ENCODE measurements at regions not wholly inside any gene's neighbourhood (a gene's known extent, or its start where the extent isn't known, plus 50 kb on each side); places are given as distances from the start of the nearest gene placed in this dataset.
A peak's percentile ranks its signal among the peaks of the same experiment; 100 is the strongest.

DNA sequence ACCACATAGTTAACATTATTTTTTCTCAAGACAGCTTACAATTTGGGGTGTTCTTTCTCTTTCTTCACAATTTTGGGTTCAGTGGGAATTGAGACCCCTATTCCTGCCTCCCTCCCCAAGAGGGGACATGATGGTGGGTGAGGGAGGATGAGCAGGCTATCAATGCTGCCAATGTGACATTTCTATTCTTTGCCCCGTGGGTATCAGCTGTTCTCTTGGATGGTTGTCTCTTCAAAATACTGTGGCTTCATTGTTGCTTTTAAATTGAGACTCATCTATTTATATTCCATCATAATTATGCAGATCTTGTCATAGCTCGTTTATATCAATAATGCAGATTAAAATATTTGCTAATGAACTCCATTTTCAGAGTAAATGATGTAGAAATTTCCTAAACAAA lies 56.5 kb upstream of the ANO4 start:
- DNase-seq (ENCODE audit: insufficient read length, low spot score) (no peak), FAIRE-seq (no peak)

DNA sequence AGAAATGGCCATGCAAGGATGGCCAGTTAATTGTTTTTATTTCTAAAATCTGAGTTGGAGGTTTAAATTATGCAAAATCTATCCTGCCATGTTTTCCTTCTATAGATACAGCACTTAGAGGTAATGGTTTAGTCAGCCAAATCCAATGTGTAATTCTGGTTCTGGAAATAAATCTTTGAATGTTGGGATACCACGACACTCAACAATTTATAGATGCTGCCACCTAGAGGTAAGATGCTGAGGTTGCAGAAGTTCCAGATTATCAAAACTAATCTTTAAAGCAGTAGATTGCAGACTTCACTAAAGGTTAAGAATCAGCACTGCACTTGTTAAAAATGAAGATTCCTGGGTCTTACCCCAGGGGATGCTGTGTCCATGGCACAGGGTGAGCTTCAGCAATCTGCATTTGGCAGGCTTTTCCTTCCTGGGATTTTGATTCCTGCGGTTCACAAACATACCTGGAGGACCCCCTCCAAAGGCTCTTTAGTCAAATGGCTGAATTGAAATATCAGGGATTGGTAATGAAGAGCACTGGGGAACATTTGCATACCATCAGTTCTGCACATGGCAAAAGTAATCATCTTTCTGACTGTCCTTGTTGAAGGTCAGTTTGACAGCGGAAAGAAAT lies 53.4 kb upstream of the ANO4 start:
- DNase-seq (ENCODE audit: insufficient read length, low spot score) (peak; percentile 22), FAIRE-seq (no peak)

DNA sequence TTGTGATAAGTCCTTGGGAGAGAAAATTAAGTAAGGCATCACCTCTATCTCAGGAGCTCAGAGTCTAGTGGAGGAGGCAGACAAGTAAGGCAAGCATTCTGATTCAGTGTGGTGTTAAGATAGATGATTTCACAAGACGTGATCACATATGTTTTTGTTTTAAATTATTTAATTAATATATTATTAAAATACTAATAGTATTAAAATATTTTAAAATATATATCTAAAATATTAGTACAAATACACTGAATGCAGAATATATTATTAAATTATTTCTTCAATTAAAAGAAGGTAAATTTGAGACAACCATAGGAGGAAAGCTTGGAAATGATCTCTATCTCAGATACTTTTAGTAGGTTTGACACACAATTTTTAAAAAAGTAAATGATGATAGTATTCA lies 51.5 kb upstream of the ANO4 start:
- FAIRE-seq (no peak), DNase-seq (ENCODE audit: insufficient read length, low spot score) (no peak)
